ENCODE measurements at regions not wholly inside any gene's neighbourhood (a gene's known extent, or its start where the extent isn't known, plus 50 kb on each side); places are given as distances from the start of the nearest gene placed in this dataset.
"Not testable (repeated sequence)": the region's sequence is repeated elsewhere in the genome, so short reads cannot be mapped to it uniquely, and the experiment has no call there.

DNA sequence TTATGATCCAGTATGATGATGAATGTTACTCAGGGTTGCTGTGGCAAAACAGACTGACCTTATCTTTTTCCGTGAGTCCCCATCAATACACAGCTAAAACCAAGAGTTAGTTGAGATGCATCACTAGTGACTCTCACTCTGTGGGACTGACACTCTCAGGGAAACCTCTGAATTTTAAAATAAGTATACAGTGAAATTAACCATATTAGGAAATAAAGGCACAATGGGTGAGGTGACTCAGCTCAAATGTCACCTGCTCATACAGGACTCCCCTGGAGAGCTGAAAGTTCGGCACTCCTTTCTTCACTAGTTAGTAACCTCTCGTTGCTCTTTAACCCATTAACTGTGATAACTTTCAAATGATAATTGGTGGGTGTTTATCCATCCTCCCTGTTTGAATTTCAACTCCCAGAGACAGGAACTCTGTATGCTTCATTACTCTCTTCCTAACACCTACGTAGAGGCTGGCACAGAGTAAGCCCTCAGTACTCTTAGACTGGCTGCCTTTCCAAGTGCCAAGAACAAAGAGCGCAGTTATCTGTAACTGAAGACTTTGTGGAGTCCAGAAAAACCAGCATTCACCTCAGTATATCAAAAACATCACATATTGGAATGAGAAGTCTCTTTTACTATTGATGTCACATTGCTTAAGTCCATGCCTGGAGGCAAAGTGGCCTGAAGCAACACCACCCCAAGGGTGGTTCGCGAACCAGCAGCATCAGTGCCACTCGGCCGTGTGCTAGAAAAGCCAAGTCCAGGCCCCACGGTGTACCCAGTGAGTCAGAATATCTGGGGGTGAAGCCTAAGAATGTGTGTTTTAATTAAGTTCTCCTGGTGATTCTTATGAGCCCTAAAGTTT, 91.1 kb downstream of the NIBAN1 start:
- DNase-seq = no peak

- DNase-seq = no peak
Measured at GRCh38 chr1:184881941-184882913, 92.1 kb downstream of the NIBAN1 start.

DNA sequence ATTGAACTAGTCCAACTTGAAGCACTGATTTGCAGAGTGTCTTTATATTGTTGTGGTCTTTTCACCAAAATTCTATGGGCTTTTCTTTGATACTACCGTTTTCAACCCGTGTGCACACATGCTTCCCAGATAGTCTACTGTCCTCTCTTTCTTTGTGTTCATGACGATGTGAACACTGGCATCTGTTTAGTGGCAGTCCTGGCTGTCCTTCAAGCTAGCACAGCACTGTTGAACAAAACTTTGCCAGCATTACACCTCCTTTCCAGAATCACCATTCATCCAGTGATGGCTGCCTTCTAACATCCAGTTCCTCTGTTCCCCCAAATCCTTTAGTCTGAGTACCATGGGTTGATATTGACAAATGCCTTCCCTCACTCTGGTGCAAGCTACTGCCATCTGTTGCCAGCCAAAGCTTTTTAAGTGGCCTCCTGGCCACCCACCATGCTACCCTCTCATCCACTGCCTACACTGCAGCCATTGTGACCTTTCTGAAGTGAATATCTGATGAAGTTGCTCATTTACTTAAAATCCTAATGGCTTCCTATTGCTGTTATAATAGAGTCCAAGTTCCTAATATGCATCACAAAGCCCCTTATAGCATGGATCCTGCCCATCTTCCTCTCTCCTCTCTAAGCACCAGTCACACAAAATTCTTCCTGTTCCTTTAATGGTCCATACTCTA, 94.3 kb downstream of the NIBAN1 start:
- no peak for DNase-seq

GRCh38 chr1:184878602-184879001, 95.7 kb downstream of the NIBAN1 start:
- DNase-seq = no peak

DNA sequence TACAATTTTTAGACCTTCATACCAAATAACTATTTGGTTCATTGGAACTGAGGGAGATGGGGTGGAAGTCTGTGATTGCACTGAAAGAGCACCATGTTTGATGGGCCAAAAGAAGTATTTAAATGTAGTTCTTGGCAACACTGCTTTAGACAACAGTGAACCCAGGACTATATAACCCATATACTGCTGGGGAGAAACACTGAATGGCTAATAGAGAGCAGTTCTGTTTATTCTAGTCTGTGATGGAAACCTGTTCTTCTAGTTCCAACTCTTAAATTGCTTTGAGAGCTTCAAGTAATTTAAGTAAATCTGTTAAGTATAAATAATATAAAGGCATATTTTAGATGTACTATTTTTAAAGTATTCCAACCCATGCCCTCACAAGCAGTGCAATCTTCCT, 96.3 kb downstream of the NIBAN1 start:
- no peak for DNase-seq

- not testable (repeated sequence) for DNase-seq
Measured at GRCh38 chr1:184876015-184876414, 98.3 kb downstream of the NIBAN1 start.

DNA sequence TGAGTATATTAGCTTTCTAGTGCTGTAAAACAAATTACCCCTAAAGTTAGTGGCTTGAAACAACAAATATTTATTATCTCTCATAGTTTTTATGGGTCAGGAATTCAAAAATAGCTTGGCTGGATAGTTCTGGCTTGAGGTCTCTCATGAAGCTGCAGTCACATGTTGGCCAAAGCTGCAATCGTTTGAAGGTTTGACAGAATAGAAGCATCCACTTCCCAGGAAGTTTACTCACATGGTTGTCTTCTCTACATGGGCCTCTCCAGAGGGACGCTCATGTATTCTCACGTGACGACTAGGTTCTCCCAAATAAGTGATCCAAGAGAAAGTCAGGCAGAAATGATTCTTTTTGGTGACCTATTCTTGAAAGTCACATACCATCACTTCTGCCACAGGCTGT, 99.1 kb downstream of the NIBAN1 start:
- DNase-seq = no peak

GRCh38 chr1:184870319-184870718, 104.0 kb downstream of the NIBAN1 start:
- DNase-seq = no peak

- DNase-seq = no peak
Measured at GRCh38 chr1:184867866-184868689, 106.2 kb downstream of the NIBAN1 start.

- peak; percentile 74 for DNase-seq
Measured at GRCh38 chr1:184866991-184867788, 107.1 kb downstream of the NIBAN1 start.

GRCh38 chr1:184866586-184866985, 107.7 kb downstream of the NIBAN1 start:
- no peak for DNase-seq

- DNase-seq = no peak
Measured at GRCh38 chr1:184865831-184866230, 108.5 kb downstream of the NIBAN1 start.

GRCh38 chr1:184861755-184862336, 107.2 kb upstream of the EDEM3 start:
- DNase-seq = no peak

- no peak for DNase-seq
Measured at GRCh38 chr1:184860985-184861754, 106.5 kb upstream of the EDEM3 start.

DNA sequence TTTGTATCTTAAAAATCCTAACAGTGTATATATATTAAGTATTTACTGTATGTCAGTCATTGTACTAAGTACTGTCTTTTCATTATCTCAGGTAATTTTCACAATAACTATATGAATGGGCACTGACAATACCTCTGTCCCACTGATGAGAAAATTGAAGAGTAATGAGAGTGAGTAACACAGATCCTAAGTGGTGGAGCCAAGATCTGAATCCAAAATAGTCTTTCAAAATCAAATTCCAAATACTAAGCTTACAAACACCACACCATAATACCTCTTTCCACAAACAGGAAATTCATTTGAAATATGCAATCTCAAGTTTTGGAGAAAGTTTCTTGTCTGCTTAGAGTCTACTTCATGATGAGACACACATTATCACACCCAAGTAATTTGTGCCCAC, 105.9 kb upstream of the EDEM3 start:
- no peak for DNase-seq

GRCh38 chr1:184859381-184860105, 104.9 kb upstream of the EDEM3 start:
- no peak for DNase-seq

GRCh38 chr1:184858288-184858687, 103.6 kb upstream of the EDEM3 start:
- no peak for DNase-seq

- no peak for DNase-seq
Measured at GRCh38 chr1:184854496-184855140, 100.0 kb upstream of the EDEM3 start.

DNA sequence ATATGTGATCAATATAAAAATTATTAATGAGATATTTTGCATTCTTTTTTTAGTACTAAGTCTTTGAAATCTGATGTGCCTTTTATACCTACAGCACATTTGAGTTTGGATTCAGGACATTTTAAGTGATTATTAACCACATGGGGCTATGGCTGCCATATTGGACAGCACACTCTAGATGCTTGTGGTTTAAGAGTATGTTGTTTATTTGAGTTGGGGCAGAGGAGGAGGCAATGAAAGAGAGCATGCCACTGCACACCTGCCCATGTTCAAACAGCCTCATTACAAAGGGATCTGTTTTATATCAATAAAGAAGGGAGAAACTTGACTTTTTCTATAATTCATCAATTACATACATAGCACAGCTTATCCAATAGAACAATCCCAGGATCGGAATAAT, 99.4 kb upstream of the EDEM3 start:
- DNase-seq = no peak
